MM.1S (cell line): ENCODE measurements at regions not wholly inside any gene's neighbourhood (a gene's known extent, or its start where the extent isn't known, plus 50 kb on each side); places are given as distances from the start of the nearest gene placed in this dataset.

Source experiments
- DNase-seq: peaks from one replicate; pipeline ENCODE4 v3.0.0-alpha.2; 2015
- H2AFZ ChIP-seq: fragments of 300-600 bp; sonication (generic); 2 replicates; pipeline ENCODE4 v1.6.0; 2016; ENCODE audit warnings: antibody characterized with exemption, low read length
- H3F3A ChIP-seq: fragments of 300-600 bp; sonication (generic); 2 replicates; pipeline ENCODE4 v1.6.1; 2016; ENCODE audit warnings: mild to moderate bottlenecking, antibody characterized with exemption, low read length, moderate library complexity, mixed read lengths; ENCODE audit not compliant: insufficient read depth
- H3K27ac ChIP-seq: fragments of 300-600 bp; sonication (generic); 2 replicates; pipeline ENCODE4 v1.5.1; 2016; ENCODE audit warnings: mild to moderate bottlenecking, low read length
- H3K27me3 ChIP-seq: fragments of 300-600 bp; sonication (generic); replicated peaks from 2 replicates; pipeline ENCODE4 v1.6.0; 2016; ENCODE audit warnings: low read length; ENCODE audit not compliant: insufficient read depth
- H3K36me3 ChIP-seq: fragments of 300-600 bp; sonication (generic); replicated peaks from 2 replicates; pipeline ENCODE4 v1.6.1; 2016; ENCODE audit warnings: mild to moderate bottlenecking, low read length, mixed read lengths; ENCODE audit not compliant: insufficient read depth
- H3K4me1 ChIP-seq: fragments of 300-600 bp; sonication (generic); 2 replicates; pipeline ENCODE4 v1.6.1; 2016; ENCODE audit warnings: low read length, mixed read lengths
- H3K4me2 ChIP-seq: fragments of 300-600 bp; sonication (generic); 2 replicates; pipeline ENCODE4 v1.6.0; 2016; ENCODE audit warnings: low read depth, low read length
- H3K4me3 ChIP-seq: fragments of 300-600 bp; sonication (generic); 2 replicates; pipeline ENCODE4 v1.5.1; 2016; ENCODE audit warnings: low read length, mixed read lengths
- H3K79me2 ChIP-seq: fragments of 300-600 bp; sonication (generic); 2 replicates; pipeline ENCODE4 v1.6.1; 2016; ENCODE audit warnings: mixed run types, low read length, mixed read lengths
- H3K9ac ChIP-seq: fragments of 300-600 bp; sonication (generic); 2 replicates; pipeline ENCODE4 v1.6.1; 2016; ENCODE audit warnings: low read length, mixed read lengths
- H3K9me2 ChIP-seq: fragments of 300-600 bp; sonication (generic); replicated peaks from 2 replicates; pipeline ENCODE4 v1.6.1; 2016; ENCODE audit warnings: mild to moderate bottlenecking, low read length, mixed read lengths; ENCODE audit not compliant: insufficient read depth
- H3K9me3 ChIP-seq: fragments of 300-600 bp; sonication (generic); replicated peaks from 2 replicates; pipeline ENCODE4 v1.6.1; 2016; ENCODE audit warnings: mild to moderate bottlenecking, low read length, mixed read lengths; ENCODE audit not compliant: insufficient read depth
- H4K20me1 ChIP-seq: fragments of 300-600 bp; sonication (generic); 2 replicates; pipeline ENCODE4 v1.6.1; 2016; ENCODE audit warnings: mild to moderate bottlenecking, low read length, moderate library complexity, mixed read lengths; ENCODE audit not compliant: insufficient read depth
- EZH2 ChIP-seq: fragments of 300-600 bp; sonication (generic); optimal IDR thresholded peaks from 2 replicates; pipeline ENCODE3; 2017; ENCODE audit warnings: low read depth, mild to moderate bottlenecking, antibody characterized with exemption, low read length, mixed read lengths
- EZH2phosphoT487 ChIP-seq: fragments of 300-600 bp; sonication (generic); IDR thresholded peaks from 2 replicates; pipeline ENCODE4 v1.6.1; 2018; ENCODE audit warnings: antibody characterized with exemption, low read length
- TF ChIP-seq, protein P1 (sequence below): fragments of 300-600 bp; sonication (generic); IDR thresholded peaks from 2 replicates; pipeline ENCODE4 v1.5.1; 2016; ENCODE audit warnings: antibody characterized with exemption, low read length, mixed read lengths

DNA sequence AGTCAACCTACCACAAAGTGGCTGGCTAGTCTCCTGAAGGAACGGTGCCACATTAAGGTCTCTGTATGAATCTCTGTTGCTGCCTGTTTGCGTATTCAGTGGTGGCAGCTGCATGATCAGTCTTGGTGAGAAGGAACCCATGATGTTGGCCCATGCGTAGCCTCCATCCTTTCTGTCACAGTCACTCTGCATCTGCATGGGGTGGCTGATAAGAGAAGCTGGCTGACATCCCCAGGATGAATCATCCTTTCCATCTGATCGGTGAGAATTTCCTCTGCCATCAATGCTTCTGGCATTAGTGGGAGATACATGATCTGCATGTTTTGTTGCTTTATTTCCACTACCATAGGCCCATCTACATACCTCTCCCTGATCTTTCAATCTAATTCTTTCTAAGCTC, 199.0 kb upstream of the NECTIN1 start:
- H3K27ac ChIP-seq = no peak overlapping the region
- no peak for DNase-seq
- H4K20me1 ChIP-seq = no peaks in the 10 kb centered on the region
- H3K36me3 ChIP-seq = no peaks in the 10 kb centered on the region
- H3K9me2 ChIP-seq = no peaks in the 10 kb centered on the region
- H3K79me2 ChIP-seq = no peaks in the 10 kb centered on the region
- H3K9me3 ChIP-seq = no peaks in the 10 kb centered on the region
- H3K9ac ChIP-seq = no peak overlapping the region
- H3F3A ChIP-seq = no peaks in the 10 kb centered on the region
- TF ChIP-seq EZH2 = no peak
- no peak for TF ChIP-seq EZH2phosphoT487
- TF ChIP-seq, protein P1, sequence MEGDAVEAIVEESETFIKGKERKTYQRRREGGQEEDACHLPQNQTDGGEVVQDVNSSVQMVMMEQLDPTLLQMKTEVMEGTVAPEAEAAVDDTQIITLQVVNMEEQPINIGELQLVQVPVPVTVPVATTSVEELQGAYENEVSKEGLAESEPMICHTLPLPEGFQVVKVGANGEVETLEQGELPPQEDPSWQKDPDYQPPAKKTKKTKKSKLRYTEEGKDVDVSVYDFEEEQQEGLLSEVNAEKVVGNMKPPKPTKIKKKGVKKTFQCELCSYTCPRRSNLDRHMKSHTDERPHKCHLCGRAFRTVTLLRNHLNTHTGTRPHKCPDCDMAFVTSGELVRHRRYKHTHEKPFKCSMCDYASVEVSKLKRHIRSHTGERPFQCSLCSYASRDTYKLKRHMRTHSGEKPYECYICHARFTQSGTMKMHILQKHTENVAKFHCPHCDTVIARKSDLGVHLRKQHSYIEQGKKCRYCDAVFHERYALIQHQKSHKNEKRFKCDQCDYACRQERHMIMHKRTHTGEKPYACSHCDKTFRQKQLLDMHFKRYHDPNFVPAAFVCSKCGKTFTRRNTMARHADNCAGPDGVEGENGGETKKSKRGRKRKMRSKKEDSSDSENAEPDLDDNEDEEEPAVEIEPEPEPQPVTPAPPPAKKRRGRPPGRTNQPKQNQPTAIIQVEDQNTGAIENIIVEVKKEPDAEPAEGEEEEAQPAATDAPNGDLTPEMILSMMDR = no peak
- H3K4me2 ChIP-seq = no peak overlapping the region
- H3K4me1 ChIP-seq = no peaks in the 10 kb centered on the region
- no peak overlapping the region for H3K4me3 ChIP-seq
- no peak overlapping the region for H2AFZ ChIP-seq
- H3K27me3 ChIP-seq = 0 out of 2 replicates have a peak, but pooled peaks cover 10% of the 10 kb centered on the region

DNA sequence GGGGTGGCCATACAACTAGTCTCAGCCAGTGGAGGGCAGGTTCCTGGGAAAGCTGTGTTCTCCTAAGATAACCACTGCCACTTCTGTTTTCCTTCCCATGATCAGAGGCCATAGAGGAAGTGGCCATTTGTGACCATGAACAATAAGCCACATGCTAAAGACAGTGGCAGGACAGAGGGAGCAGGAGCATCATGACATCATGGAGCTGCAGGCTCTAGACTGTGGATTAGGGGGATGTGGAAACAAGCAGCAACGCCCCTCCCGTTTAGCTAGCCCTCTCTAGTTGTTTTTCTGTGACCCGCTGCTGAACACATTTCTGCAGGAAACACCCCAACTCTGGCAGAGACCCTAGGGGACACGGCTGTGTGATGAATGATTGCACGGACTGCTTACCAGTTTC, 195.0 kb upstream of the NECTIN1 start:
- H2AFZ ChIP-seq = no peak overlapping the region
- no peaks in the 10 kb centered on the region for H3K36me3 ChIP-seq
- H4K20me1 ChIP-seq = no peaks in the 10 kb centered on the region
- no peaks in the 10 kb centered on the region for H3K79me2 ChIP-seq
- no peaks in the 10 kb centered on the region for H3K9me2 ChIP-seq
- H3K9ac ChIP-seq = no peak overlapping the region
- DNase-seq = no peak
- no peaks in the 10 kb centered on the region for H3K9me3 ChIP-seq
- no peak overlapping the region for H3K4me2 ChIP-seq
- TF ChIP-seq EZH2phosphoT487 = no peak
- TF ChIP-seq, protein P1 = no peak
- TF ChIP-seq EZH2 = no peak
- H3K4me3 ChIP-seq = no peak overlapping the region
- H3K27ac ChIP-seq = no peak overlapping the region
- no peaks in the 10 kb centered on the region for H3K4me1 ChIP-seq
- H3K27me3 ChIP-seq = peaks cover 38% of the 10 kb centered on the region
- H3F3A ChIP-seq = no peaks in the 10 kb centered on the region

DNA sequence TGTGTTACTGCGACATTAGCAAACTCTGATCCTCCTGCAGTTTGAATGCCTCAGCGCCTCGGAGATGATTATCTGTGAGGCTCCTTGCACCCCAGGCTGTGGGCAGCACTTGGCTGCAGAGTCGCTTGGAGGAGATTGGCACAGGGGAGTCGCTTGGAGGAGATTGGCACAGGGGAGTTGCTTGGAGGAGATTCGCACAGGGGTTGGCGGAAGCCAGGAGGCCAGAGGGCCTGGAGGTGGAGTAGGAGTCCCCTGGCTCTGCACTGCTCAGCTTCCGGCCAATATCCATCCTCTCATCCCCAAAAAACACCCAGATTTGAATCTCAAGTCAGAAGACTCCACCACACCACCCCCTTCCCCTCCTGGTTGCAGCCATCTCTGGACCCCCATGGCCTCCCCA, 192.6 kb upstream of the NECTIN1 start:
- H3K27ac ChIP-seq = no peak overlapping the region
- no peaks in the 10 kb centered on the region for H3K9me3 ChIP-seq
- no peaks in the 10 kb centered on the region for H3K79me2 ChIP-seq
- DNase-seq = no peak
- no peaks in the 10 kb centered on the region for H4K20me1 ChIP-seq
- no peaks in the 10 kb centered on the region for H3F3A ChIP-seq
- H2AFZ ChIP-seq = no peak overlapping the region
- no peaks in the 10 kb centered on the region for H3K36me3 ChIP-seq
- no peaks in the 10 kb centered on the region for H3K4me1 ChIP-seq
- H3K9me2 ChIP-seq = no peaks in the 10 kb centered on the region
- no peak overlapping the region for H3K4me3 ChIP-seq
- peaks cover 54% of the 10 kb centered on the region for H3K27me3 ChIP-seq
- TF ChIP-seq, protein P1 = no peak
- no peak for TF ChIP-seq EZH2phosphoT487
- TF ChIP-seq EZH2 = no peak
- H3K9ac ChIP-seq = no peak overlapping the region
- no peak overlapping the region for H3K4me2 ChIP-seq
